K562 (cell line): ENCODE measurements at regions not wholly inside any gene's neighbourhood (a gene's known extent, or its start where the extent isn't known, plus 50 kb on each side); places are given as distances from the start of the nearest gene placed in this dataset.

ENCODE experiments used
- ADNP ChIP-seq: fragments of 200-800 bp; sonication (Bioruptor generic); IDR thresholded peaks from 2 replicates; pipeline ENCODE4 v1.6.1; 2016; ENCODE audit warnings: missing genetic modification characterization, missing compliant biosample characterization
- ARNT ChIP-seq, 2 experiments: fragments of 450-650 bp; IDR thresholded peaks; 2 replicates each; pipeline ENCODE4 v1.6.1; 2016; ENCODE audit warnings: mild to moderate bottlenecking in 1 of 2
- BRD9 ChIP-seq: fragments of 450-650 bp; IDR thresholded peaks from 2 replicates; pipeline ENCODE4 v1.6.1; 2018; ENCODE audit warnings: low read depth; ENCODE audit not compliant: partially characterized antibody
- C11orf30 ChIP-seq: fragments of 450-650 bp; IDR thresholded peaks from 2 replicates; pipeline ENCODE4 v1.6.1; 2016; ENCODE audit warnings: low read depth, mild to moderate bottlenecking
- CHD7 ChIP-seq: fragments of 200-600 bp; sonication (generic); IDR thresholded peaks from one replicate; pipeline ENCODE4 v1.6.1; 2012; ENCODE audit warnings: mild to moderate bottlenecking, low read depth, low read length, inconsistent platforms
- EGR1 ChIP-seq: fragments of 450-650 bp; conservative IDR thresholded peaks from 2 replicates; pipeline ENCODE4 v1.6.1; 2017; ENCODE audit warnings: mild to moderate bottlenecking
- ELK1 ChIP-seq: sonication (generic); formaldehyde crosslinking; IDR thresholded peaks from 2 replicates; pipeline ENCODE4 v1.8.1; 2022; ENCODE audit warnings: missing genetic modification reagents
- EP300 ChIP-seq: IDR thresholded peaks from 2 replicates; pipeline ENCODE4 v1.6.1; 2012; ENCODE audit warnings: low read length, improper control_type of control experiment
- FIP1L1 ChIP-seq: fragments of 200-400 bp; formaldehyde crosslinking; IDR thresholded peaks from 2 replicates; pipeline ENCODE4 v1.6.1; 2018; ENCODE audit warnings: mild to moderate bottlenecking, low read depth, low read length; ENCODE audit not compliant: poor library complexity, severe bottlenecking
- MAFF ChIP-seq: IDR thresholded peaks from 2 replicates; pipeline ENCODE4 v1.6.1; 2012; ENCODE audit warnings: low read length, improper control_type of control experiment
- MIER1 ChIP-seq: fragments of 450-650 bp; IDR thresholded peaks from 2 replicates; pipeline ENCODE4 v1.6.1; 2016; ENCODE audit warnings: antibody characterized with exemption, mild to moderate bottlenecking, low read depth
- RBM15 ChIP-seq: fragments of 200-400 bp; formaldehyde crosslinking; IDR thresholded peaks from 2 replicates; pipeline ENCODE4 v1.6.1; 2018; ENCODE audit warnings: mild to moderate bottlenecking, low read length, moderate library complexity; ENCODE audit not compliant: insufficient read depth
- SOX6 ChIP-seq: fragments of 450-650 bp; IDR thresholded peaks from 2 replicates; pipeline ENCODE4 v1.6.1; 2014; ENCODE audit warnings: mild to moderate bottlenecking
- TARDBP ChIP-seq: fragments of 450-650 bp; IDR thresholded peaks from 2 replicates; pipeline ENCODE4 v1.6.1; 2016
- ZKSCAN3 ChIP-seq: fragments of 250-450 bp; sonication (Bioruptor Pico); IDR thresholded peaks from 2 replicates; pipeline ENCODE4 v1.4.0; 2020
- ZNF324 ChIP-seq: fragments of 250-450 bp; sonication (Bioruptor Pico); IDR thresholded peaks from 2 replicates; pipeline ENCODE4 v1.4.0; 2020; ENCODE audit warnings: mild to moderate bottlenecking

- TF ChIP-seq CHD7: no peak
- TF ChIP-seq TARDBP: no peak
- no peak for TF ChIP-seq ELK1 (CRISPR knock-in tag)
- TF ChIP-seq C11orf30: no peak
- no peak for TF ChIP-seq MAFF
- TF ChIP-seq ZNF324 (CRISPR knock-in tag): no peak
- TF ChIP-seq EP300: peak; percentile 70; the same call in 1 of the 2 replicates
- no peak for TF ChIP-seq MIER1
- TF ChIP-seq ZKSCAN3 (CRISPR knock-in tag): no peak
- TF ChIP-seq FIP1L1: no peak
- no peak for TF ChIP-seq ARNT (IDR thresholded peaks at IDR 0.05)
- TF ChIP-seq ADNP (tag): no peak
- TF ChIP-seq EGR1: no peak
- TF ChIP-seq RBM15: no peak
- peak; percentile 58 for TF ChIP-seq BRD9
- no peak for TF ChIP-seq SOX6
Observed at GRCh38 chr17:55567240-55568214, 56.3 kb upstream of the SMIM36 start (continued).
